HEK293 (cell line): ENCODE measurements at regions not wholly inside any gene's neighbourhood (a gene's known extent, or its start where the extent isn't known, plus 50 kb on each side); places are given as distances from the start of the nearest gene placed in this dataset.

ENCODE experiments used
- CTCF ChIA-PET: fragments of 350-600 bp; formaldehyde crosslinking; extraction: SDS; loops from one replicate; lab custom pipeline; 2021; ENCODE audit warnings: antibody characterized with exemption; lab: Yijun Ruan, JAX
- POLR2A ChIA-PET: fragments of 300-600 bp; formaldehyde crosslinking; extraction: SDS; loops from one replicate; lab custom pipeline; 2020; ENCODE audit warnings: antibody characterized with exemption, inconsistent platforms; lab: Yijun Ruan, JAX
- H3K27ac ChIP-seq: fragments of 200-500 bp; sonication (Bioruptor generic); 2 replicates; pipeline ENCODE4 v1.5.1; 2014; ENCODE audit warnings: low read depth, low read length, control low read depth, inconsistent platforms; ENCODE audit errors: extremely low read depth
- H3K36me3 ChIP-seq, 2 experiments: fragments of 200-500 bp in 1 of 2; sonication (Bioruptor generic) in 1 of 2; 1 replicate in 1 of 2; 2 replicates in 1 of 2; pipeline ENCODE4 v1.5.1; 2014 to 2017; ENCODE audit warnings: inconsistent platforms in 2 of 2, low read length in 2 of 2; ENCODE audit not compliant: control insufficient read depth in 2 of 2, insufficient read depth in 1 of 2
- H3K4me1 ChIP-seq: fragments of 200-500 bp; sonication (Bioruptor generic); 2 replicates; pipeline ENCODE4 v1.5.1; 2014; ENCODE audit warnings: mild to moderate bottlenecking, low read length, inconsistent platforms; ENCODE audit not compliant: control insufficient read depth, insufficient read depth
- H3K4me3 ChIP-seq: 2 replicates; pipeline ENCODE4 v1.5.1; 2011; ENCODE audit warnings: low read depth, mild to moderate bottlenecking, control low read depth, low read length, moderate library complexity
- H3K9me3 ChIP-seq: fragments of 200-500 bp; sonication (Bioruptor generic); 2 replicates; pipeline ENCODE4 v1.5.1; 2014; ENCODE audit warnings: low read depth, low read length, inconsistent platforms; ENCODE audit not compliant: control insufficient read depth, insufficient read depth
- HOXC10 ChIP-seq: sonication (generic); formaldehyde crosslinking; IDR thresholded peaks from 2 replicates; pipeline ENCODE4 v1.8.1; 2023; ENCODE audit warnings: mild to moderate bottlenecking, missing genetic modification reagents
- KLF1 ChIP-seq: fragments of 450-650 bp; formaldehyde crosslinking; IDR thresholded peaks from 2 replicates; pipeline ENCODE4 v1.5.1; 2016; ENCODE audit warnings: missing biosample characterization, missing genetic modification characterization
- KLF10 ChIP-seq: fragments of 450-650 bp; IDR thresholded peaks from 2 replicates; pipeline ENCODE4 v1.5.1; 2018; ENCODE audit warnings: missing biosample characterization, mild to moderate bottlenecking, missing genetic modification characterization
- PATZ1 ChIP-seq: fragments of 450-650 bp; formaldehyde crosslinking; IDR thresholded peaks from 2 replicates; pipeline ENCODE4 v1.5.1; 2016; ENCODE audit warnings: missing biosample characterization, missing genetic modification characterization
- REST ChIP-seq: fragments of 450-650 bp; formaldehyde crosslinking; IDR thresholded peaks from 2 replicates; pipeline ENCODE4 v1.5.1; 2016; ENCODE audit warnings: missing biosample characterization, missing genetic modification characterization
- TSHZ1 ChIP-seq: fragments of 450-650 bp; formaldehyde crosslinking; IDR thresholded peaks from 2 replicates; pipeline ENCODE4 v1.5.1; 2016; ENCODE audit warnings: missing biosample characterization, missing genetic modification characterization, borderline replicate concordance
- ZBTB17 ChIP-seq: fragments of 450-650 bp; formaldehyde crosslinking; IDR thresholded peaks from 2 replicates; pipeline ENCODE4 v1.5.1; 2016; ENCODE audit warnings: missing biosample characterization, missing genetic modification characterization
- ZBTB20 ChIP-seq: fragments of 450-650 bp; formaldehyde crosslinking; IDR thresholded peaks from 2 replicates; pipeline ENCODE4 v1.5.1; 2016; ENCODE audit warnings: missing biosample characterization, missing genetic modification characterization
- ZBTB26 ChIP-seq: fragments of 450-650 bp; formaldehyde crosslinking; optimal IDR thresholded peaks from 2 replicates; pipeline ENCODE3; 2016; ENCODE audit warnings: missing biosample characterization, mild to moderate bottlenecking, missing genetic modification characterization
- ZBTB6 ChIP-seq: fragments of 450-650 bp; formaldehyde crosslinking; IDR thresholded peaks from 2 replicates; pipeline ENCODE4 v1.5.1; 2017; ENCODE audit warnings: missing biosample characterization, missing genetic modification characterization
- ZNF157 ChIP-seq: fragments of 450-650 bp; formaldehyde crosslinking; IDR thresholded peaks from 2 replicates; pipeline ENCODE4 v1.5.1; 2016; ENCODE audit warnings: missing biosample characterization, missing genetic modification characterization
- ZNF16 ChIP-seq: fragments of 450-650 bp; formaldehyde crosslinking; IDR thresholded peaks from 2 replicates; pipeline ENCODE4 v1.5.1; 2016; ENCODE audit warnings: low read depth, missing biosample characterization, missing genetic modification characterization
- ZNF202 ChIP-seq: fragments of 450-650 bp; formaldehyde crosslinking; IDR thresholded peaks from 2 replicates; pipeline ENCODE4 v1.5.1; 2016; ENCODE audit warnings: missing biosample characterization, missing genetic modification characterization, borderline replicate concordance
- ZNF302 ChIP-seq: fragments of 450-650 bp; formaldehyde crosslinking; IDR thresholded peaks from 2 replicates; pipeline ENCODE4 v1.5.1; 2016; ENCODE audit warnings: missing biosample characterization, missing genetic modification characterization, low read depth
- ZNF341 ChIP-seq: fragments of 450-650 bp; formaldehyde crosslinking; IDR thresholded peaks from 2 replicates; pipeline ENCODE4; 2016; ENCODE audit warnings: low read depth, missing biosample characterization, missing genetic modification characterization
- ZNF398 ChIP-seq: fragments of 450-650 bp; formaldehyde crosslinking; IDR thresholded peaks from 2 replicates; pipeline ENCODE4 v1.5.1; 2017; ENCODE audit warnings: missing biosample characterization, missing genetic modification characterization
- ZNF433 ChIP-seq: fragments of 450-650 bp; formaldehyde crosslinking; IDR thresholded peaks from 2 replicates; pipeline ENCODE4 v1.5.1; 2016; ENCODE audit warnings: missing biosample characterization, missing genetic modification characterization, low read depth
- ZNF514 ChIP-seq: fragments of 450-650 bp; formaldehyde crosslinking; IDR thresholded peaks from 2 replicates; pipeline ENCODE4 v1.5.1; 2016; ENCODE audit warnings: missing biosample characterization, missing genetic modification characterization
- ZNF580 ChIP-seq: fragments of 450-650 bp; formaldehyde crosslinking; IDR thresholded peaks from 2 replicates; pipeline ENCODE4 v1.5.1; 2016; ENCODE audit warnings: missing biosample characterization, missing genetic modification characterization
- ZNF585B ChIP-seq: fragments of 450-650 bp; formaldehyde crosslinking; IDR thresholded peaks from 2 replicates; pipeline ENCODE4 v1.5.1; 2016; ENCODE audit warnings: missing biosample characterization, missing genetic modification characterization
- ZNF701 ChIP-seq: fragments of 450-650 bp; formaldehyde crosslinking; IDR thresholded peaks from 2 replicates; pipeline ENCODE4 v1.5.1; 2016; ENCODE audit warnings: missing biosample characterization, missing genetic modification characterization
- ZNF707 ChIP-seq: fragments of 450-650 bp; formaldehyde crosslinking; IDR thresholded peaks from 2 replicates; pipeline ENCODE4 v1.5.1; 2016; ENCODE audit warnings: missing biosample characterization, missing genetic modification characterization
- ZNF830 ChIP-seq: fragments of 450-650 bp; IDR thresholded peaks from 2 replicates; pipeline ENCODE4 v1.5.0; 2018; ENCODE audit warnings: missing biosample characterization, missing genetic modification characterization, low read depth, mild to moderate bottlenecking, moderate library complexity
- ZSCAN16 ChIP-seq: fragments of 450-650 bp; formaldehyde crosslinking; IDR thresholded peaks from 2 replicates; pipeline ENCODE4 v1.5.1; 2016; ENCODE audit warnings: missing biosample characterization, missing genetic modification characterization

- Histone ChIP-seq H3K27ac (peak overlapping the region; percentile 31; the same call in 1 of the 2 replicates), H3K36me3 (no peaks in the 10 kb centered on the region), H3K9me3 (no peaks in the 10 kb centered on the region), H3K4me1 (peaks cover 8% of the 10 kb centered on the region), H3K4me3 (no peak overlapping the region)
- ChIA-PET CTCF (interaction anchor here (0.9 to 9.1 kb wide), 3 partner anchors 14 to 71 kb away, joined by 5 to 124 read pairs (median 6); no protein-coding TSS in a partner anchor), POLR2A (no interaction called here)
- TF ChIP-seq ZNF157 (tag by site-specific recombination) (no peak), ZNF398 (tag by site-specific recombination) (peak; percentile 80), KLF10 (tag by site-specific recombination) (no peak), ZBTB20 (tag by site-specific recombination) (no peak), ZNF16 (tag by site-specific recombination) (no peak), ZNF830 (tag by site-specific recombination) (no peak), TSHZ1 (tag by site-specific recombination) (no peak), ZNF701 (tag by site-specific recombination) (no peak), ZNF341 (peak; percentile 79), HOXC10 (CRISPR knock-in tag) (no peak), ZNF707 (tag by site-specific recombination) (no peak), ZNF433 (tag by site-specific recombination) (no peak), ZBTB17 (0 out of 2 replicates have a peak, but pooled peaks have one; percentile 14), ZSCAN16 (no peak), ZBTB26 (no peak), ZBTB6 (tag by site-specific recombination) (0 out of 2 replicates have a peak, but pooled peaks have one; percentile 29), ZNF585B (tag by site-specific recombination) (no peak), ZNF580 (no peak), KLF1 (peak; percentile 31; the same call in 1 of the 2 replicates), ZNF202 (tag by site-specific recombination) (no peak), ZNF514 (tag by site-specific recombination) (no peak), PATZ1 (tag by site-specific recombination) (peak; percentile 19; the same call in 1 of the 2 replicates), REST (tag by site-specific recombination) (no peak), ZNF302 (tag by site-specific recombination) (no peak)
Measured at GRCh38 chr10:101285519-101286070, 56.3 kb upstream of the LBX1 start.
